Right ventricle myocardium superior (tissue), 1 donor: ENCODE measurements at regions not wholly inside any gene's neighbourhood (a gene's known extent, or its start where the extent isn't known, plus 50 kb on each side); places are given as distances from the start of the nearest gene placed in this dataset.
A peak's percentile ranks its signal among the peaks of the same experiment; 100 is the strongest.
"Not testable (repeated sequence)": the region's sequence is repeated elsewhere in the genome, so short reads cannot be mapped to it uniquely, and the experiment has no call there.

Experiments
- ATAC-seq: fragments of 200-7000 bp; cut with Tn5 transposase; one replicate; pipeline ENCODE4 v1.9.1; 2020; ENCODE audit warnings: mild to moderate bottlenecking; ENCODE audit not compliant: poor library complexity
- DNase-seq: peaks from one replicate; pipeline ENCODE4 v3.0.0-alpha.2; 2020
- intact Hi-C: fragments of 100-400 bp; cut with DNase I; formaldehyde crosslinking; loops from one replicate; pipeline ENCODE4 v1.11.2; 2022
- donor health status: DM: no; HTN: yes; CAD: no; lungs with severe emphysema.

- intact Hi-C loops, DNase-seq: not testable (repeated sequence)
- ATAC-seq = peak; percentile 85
Measured at GRCh38 chr7:75201606-75202079, 109.3 kb downstream of the GTF2IRD2B start.

- intact Hi-C loops, ATAC-seq, DNase-seq: not testable (repeated sequence)
Measured at GRCh38 chr7:75205367-75206085, 113.1 kb downstream of the GTF2IRD2B start.

- ATAC-seq, DNase-seq, intact Hi-C loops: not testable (repeated sequence)
Measured at GRCh38 chr7:75215460-75215859, 123.1 kb downstream of the GTF2IRD2B start.

- DNase-seq, intact Hi-C loops, ATAC-seq: not testable (repeated sequence)
Measured at GRCh38 chr7:75216963-75217362, 124.6 kb downstream of the GTF2IRD2B start.

- ATAC-seq, intact Hi-C loops, DNase-seq: not testable (repeated sequence)
Measured at GRCh38 chr7:75226102-75226501, 133.7 kb downstream of the GTF2IRD2B start.

GRCh38 chr7:75229558-75229957 lies 137.2 kb downstream of the GTF2IRD2B start:
- intact Hi-C loops, ATAC-seq, DNase-seq: not testable (repeated sequence)

GRCh38 chr7:75230558-75230957 lies 138.2 kb downstream of the GTF2IRD2B start:
- intact Hi-C loops, ATAC-seq: not testable (repeated sequence)

GRCh38 chr7:75235092-75235826 lies 142.9 kb downstream of the GTF2IRD2B start:
- DNase-seq, ATAC-seq, intact Hi-C loops: not testable (repeated sequence)

More at GRCh38 chr7:75230558-75230957, 138.2 kb downstream of the GTF2IRD2B start:
- DNase-seq = not testable (repeated sequence)

- intact Hi-C loops, ATAC-seq, DNase-seq: not testable (repeated sequence)
Measured at GRCh38 chr7:75235827-75236167, 143.4 kb downstream of the GTF2IRD2B start.

- DNase-seq, intact Hi-C loops: not testable (repeated sequence)
- peak; percentile 97 for ATAC-seq
Measured at GRCh38 chr7:75237255-75238187, 145.1 kb downstream of the GTF2IRD2B start.

- intact Hi-C loops, DNase-seq: not testable (repeated sequence)
- peak; percentile 2 for ATAC-seq
Measured at GRCh38 chr7:75238309-75238708, 145.9 kb downstream of the GTF2IRD2B start.

- ATAC-seq, intact Hi-C loops: not testable (repeated sequence)
Measured at GRCh38 chr7:75243638-75244037, 151.2 kb downstream of the GTF2IRD2B start.

GRCh38 chr7:75248216-75248615 lies 147.2 kb upstream of the TRIM73 start:
- intact Hi-C loops, DNase-seq, ATAC-seq: not testable (repeated sequence)

More at GRCh38 chr7:75243638-75244037, 151.2 kb downstream of the GTF2IRD2B start:
- DNase-seq = not testable (repeated sequence)

GRCh38 chr7:75254238-75254637 lies 141.2 kb upstream of the TRIM73 start:
- DNase-seq, ATAC-seq, intact Hi-C loops: not testable (repeated sequence)

- intact Hi-C loops, ATAC-seq, DNase-seq: not testable (repeated sequence)
Measured at GRCh38 chr7:75257442-75257841, 138.0 kb upstream of the TRIM73 start.

GRCh38 chr7:75259454-75260003 lies 135.9 kb upstream of the TRIM73 start:
- ATAC-seq, DNase-seq, intact Hi-C loops: not testable (repeated sequence)

GRCh38 chr7:75261660-75262059 lies 133.8 kb upstream of the TRIM73 start:
- DNase-seq, ATAC-seq, intact Hi-C loops: not testable (repeated sequence)

GRCh38 chr7:75268158-75268557 lies 127.3 kb upstream of the TRIM73 start:
- intact Hi-C loops, DNase-seq: not testable (repeated sequence)
- ATAC-seq = peak; percentile 75
